GM12874 (cell line): ENCODE measurements at regions not wholly inside any gene's neighbourhood (a gene's known extent, or its start where the extent isn't known, plus 50 kb on each side); places are given as distances from the start of the nearest gene placed in this dataset.

Experiments used
- CTCF ChIP-seq: IDR thresholded peaks from 2 replicates; pipeline ENCODE4 v1.5.1; 2011; ENCODE audit warnings: low read depth, mild to moderate bottlenecking, control low read depth, low read length, moderate library complexity; ENCODE audit not compliant: insufficient read depth

GRCh38 chr5:109945097-109945678 lies 255.5 kb downstream of the MAN2A1 start:
- no peak for TF ChIP-seq CTCF

- TF ChIP-seq CTCF = no peak
Observed at GRCh38 chr5:109945723-109946480, 256.2 kb downstream of the MAN2A1 start.

- no peak for TF ChIP-seq CTCF
Observed at GRCh38 chr5:109946610-109947009, 256.9 kb downstream of the MAN2A1 start.

- no peak for TF ChIP-seq CTCF
Observed at GRCh38 chr5:109947667-109948066, 257.9 kb downstream of the MAN2A1 start.

- no peak for TF ChIP-seq CTCF
Observed at GRCh38 chr5:109950634-109951033, 260.9 kb downstream of the MAN2A1 start.

GRCh38 chr5:109951348-109951747 lies 261.6 kb downstream of the MAN2A1 start:
- no peak for TF ChIP-seq CTCF

- TF ChIP-seq CTCF = no peak
Observed at GRCh38 chr5:109951758-109952157, 262.0 kb downstream of the MAN2A1 start.
